ENCODE measurements at regions not wholly inside any gene's neighbourhood (a gene's known extent, or its start where the extent isn't known, plus 50 kb on each side); places are given as distances from the start of the nearest gene placed in this dataset.

- H3K27ac ChIP-seq (ENCODE audit: low read depth in 1 of 2, low read length in 2 of 2), result no peak overlapping the region
Measured at GRCh38 chr4:164207460-164207859, 546.5 kb upstream of the SMIM31 start.

GRCh38 chr4:164210377-164210776 is 543.6 kb upstream of the SMIM31 start:
- Histone ChIP-seq H3K4me1 (ENCODE audit: control insufficient read depth in 1 of 2, insufficient read depth in 2 of 2, low read length in 2 of 2) (no peaks in the 10 kb centered on the region), H3K9me3 (replicated peaks in 1 of 2; ENCODE audit: control insufficient read depth in 1 of 2, insufficient read depth in 1 of 2, low read length in 2 of 2) (peaks cover 0 to 3% of the 10 kb centered on the region in 2 donors), H3K4me2 (replicated peaks; ENCODE audit: extremely low read depth, low read length, poor library complexity, severe bottlenecking) (no peak overlapping the region), H3K27me3 (ENCODE audit: control insufficient read depth in 2 of 2, insufficient read depth in 2 of 2, low read length in 2 of 2) (no peaks in the 10 kb centered on the region), H3K79me2 (ENCODE audit: insufficient read depth, low read length) (no peaks in the 10 kb centered on the region), H4K20me1 (ENCODE audit: insufficient read depth, low read length) (no peaks in the 10 kb centered on the region), H3K9ac (ENCODE audit: insufficient read depth, low read length, poor library complexity, severe bottlenecking) (no peak overlapping the region), H3K4me3 (replicated peaks in 1 of 3; ENCODE audit: low read depth in 2 of 3, low read length in 3 of 3) (no peak overlapping the region), H3K27ac (ENCODE audit: low read depth in 1 of 2, low read length in 2 of 2) (no peak overlapping the region), H3K36me3 (replicated peaks in 1 of 2; ENCODE audit: control insufficient read depth in 1 of 2, insufficient read depth in 2 of 2, low read length in 2 of 2) (no peaks in the 10 kb centered on the region), H2AFZ (ENCODE audit: insufficient read depth, low read depth, low read length, poor library complexity, severe bottlenecking) (no peak overlapping the region)
- H3K4me1 Mint-ChIP-seq, result no peaks in the 10 kb centered on the region
- H3K27ac Mint-ChIP-seq, result no peak overlapping the region
- peaks cover 0 to 1% (median 0%) of the 10 kb centered on the region in 3 donors for H3K27me3 Mint-ChIP-seq (ENCODE audit: low read depth in 3 of 3)
- H3K9me3 Mint-ChIP-seq, result peaks cover 0 to 3% (median 0%) of the 10 kb centered on the region in 7 donors
- H3K4me3 Mint-ChIP-seq, result no peak overlapping the region
- H3K36me3 Mint-ChIP-seq, result no peaks in the 10 kb centered on the region
- no CpG with 5 or more reads among the region's 1 CpG for WGBS (ENCODE audit: insufficient coverage)
- no peak for TF ChIP-seq CTCF (IDR thresholded peaks at IDR 0.05)
- intact Hi-C loops (cut with micrococcal nuclease), result no loop called here
- no peak for DNase-seq

More at GRCh38 chr4:164207460-164207859, 546.5 kb upstream of the SMIM31 start:
- Histone ChIP-seq H3K9me3 (replicated peaks in 1 of 2; ENCODE audit: control insufficient read depth in 1 of 2, insufficient read depth in 1 of 2, low read length in 2 of 2) (no peaks in the 10 kb centered on the region), H3K4me3 (replicated peaks in 1 of 3; ENCODE audit: low read depth in 2 of 3, low read length in 3 of 3) (no peak overlapping the region), H3K9ac (ENCODE audit: insufficient read depth, low read length, poor library complexity, severe bottlenecking) (no peak overlapping the region), H3K4me1 (ENCODE audit: control insufficient read depth in 1 of 2, insufficient read depth in 2 of 2, low read length in 2 of 2) (no peaks in the 10 kb centered on the region), H3K79me2 (ENCODE audit: insufficient read depth, low read length) (no peaks in the 10 kb centered on the region), H3K36me3 (replicated peaks in 1 of 2; ENCODE audit: control insufficient read depth in 1 of 2, insufficient read depth in 2 of 2, low read length in 2 of 2) (no peaks in the 10 kb centered on the region), H4K20me1 (ENCODE audit: insufficient read depth, low read length) (no peaks in the 10 kb centered on the region), H2AFZ (ENCODE audit: insufficient read depth, low read depth, low read length, poor library complexity, severe bottlenecking) (no peak overlapping the region), H3K27me3 (ENCODE audit: control insufficient read depth in 2 of 2, insufficient read depth in 2 of 2, low read length in 2 of 2) (no peaks in the 10 kb centered on the region), H3K4me2 (replicated peaks; ENCODE audit: extremely low read depth, low read length, poor library complexity, severe bottlenecking) (no peak overlapping the region)
- no peaks in the 10 kb centered on the region for H3K27me3 Mint-ChIP-seq (ENCODE audit: low read depth in 3 of 3)
- DNase-seq, result no peak
- H3K36me3 Mint-ChIP-seq, result no peaks in the 10 kb centered on the region
- peaks cover 0 to 1% (median 0%) of the 10 kb centered on the region in 7 donors for H3K9me3 Mint-ChIP-seq
- no peaks in the 10 kb centered on the region for H3K4me1 Mint-ChIP-seq
- 86% methylated on average over 4 of the region's 5 CpGs for WGBS (ENCODE audit: insufficient coverage)
- intact Hi-C loops (cut with micrococcal nuclease), result no loop called here
- TF ChIP-seq CTCF (IDR thresholded peaks at IDR 0.05), result no peak
- no peak overlapping the region for H3K4me3 Mint-ChIP-seq
- H3K27ac Mint-ChIP-seq, result no peak overlapping the region

All from CD14-positive monocyte (primary cell).